ENCODE measurements at regions not wholly inside any gene's neighbourhood (a gene's known extent, or its start where the extent isn't known, plus 50 kb on each side); places are given as distances from the start of the nearest gene placed in this dataset.

- TF ChIP-seq REST (IDR thresholded peaks at IDR 0.05; ENCODE audit: borderline replicate concordance) (no peak), REST (CRISPR knock-in tag; IDR thresholded peaks at IDR 0.05; ENCODE audit: low read depth) (no peak), ZNF263 (CRISPR knock-in tag; IDR thresholded peaks at IDR 0.05; ENCODE audit: borderline replicate concordance) (no peak), CCAR2 (IDR thresholded peaks at IDR 0.05; ENCODE audit: low read depth, low read length) (no peak), CSDE1 (IDR thresholded peaks at IDR 0.05) (no peak), FUS (optimal IDR thresholded peaks at IDR 0.05; ENCODE audit: low read depth, low read length) (no peak), NCOR1 (IDR thresholded peaks at IDR 0.05) (no peak), BCLAF1 (IDR thresholded peaks at IDR 0.05; ENCODE audit: borderline replicate concordance in 1 of 2, control insufficient read depth in 1 of 2, low read depth in 2 of 2, low read length in 1 of 2) (no peak), SRSF7 (optimal IDR thresholded peaks at IDR 0.05; ENCODE audit: low read depth, low read length) (no peak)
These were observed 572.1 kb downstream of the NLGN4X start (continued) for GRCh38 chrX:5656544-5656943.
